GM12891 (cell line): ENCODE measurements at regions not wholly inside any gene's neighbourhood (a gene's known extent, or its start where the extent isn't known, plus 50 kb on each side); places are given as distances from the start of the nearest gene placed in this dataset.
"Not testable (repeated sequence)": the region's sequence is repeated elsewhere in the genome, so short reads cannot be mapped to it uniquely, and the experiment has no call there.

ENCODE experiments used
- DNase-seq: peaks from one replicate; pipeline ENCODE4 v3.0.0; 2011; ENCODE audit warnings: low spot score; ENCODE audit not compliant: insufficient read length
- FAIRE-seq: peaks from 2 replicates; lab custom pipeline; 2011; peaks lifted over from hg19 to GRCh38; lab: Jason Lieb, UNC
- PAX5 ChIP-seq: IDR thresholded peaks from 2 replicates; pipeline ENCODE4 v1.6.1; 2011; ENCODE audit warnings: low read length, moderate library complexity, mild to moderate bottlenecking; ENCODE audit not compliant: insufficient read depth, severe bottlenecking
- POLR2A ChIP-seq: IDR thresholded peaks from 2 replicates; pipeline ENCODE4 v1.6.1; 2011; ENCODE audit warnings: low read depth, low read length, control low read depth
- POLR2AphosphoS5 ChIP-seq: IDR thresholded peaks from 2 replicates; pipeline ENCODE4 v1.6.1; 2011; ENCODE audit warnings: low read depth, low read length, control low read depth
- POU2F2 ChIP-seq: IDR thresholded peaks from 2 replicates; pipeline ENCODE4 v1.6.1; 2011; ENCODE audit warnings: low read depth, mild to moderate bottlenecking, control low read depth, low read length, moderate library complexity
- SPI1 ChIP-seq: IDR thresholded peaks from 2 replicates; pipeline ENCODE4 v1.6.1; 2011; ENCODE audit warnings: low read depth, low read length, control low read depth
- TAF1 ChIP-seq: IDR thresholded peaks from 2 replicates; pipeline ENCODE4 v1.6.1; 2011; ENCODE audit warnings: low read depth, low read length, control low read depth

DNA sequence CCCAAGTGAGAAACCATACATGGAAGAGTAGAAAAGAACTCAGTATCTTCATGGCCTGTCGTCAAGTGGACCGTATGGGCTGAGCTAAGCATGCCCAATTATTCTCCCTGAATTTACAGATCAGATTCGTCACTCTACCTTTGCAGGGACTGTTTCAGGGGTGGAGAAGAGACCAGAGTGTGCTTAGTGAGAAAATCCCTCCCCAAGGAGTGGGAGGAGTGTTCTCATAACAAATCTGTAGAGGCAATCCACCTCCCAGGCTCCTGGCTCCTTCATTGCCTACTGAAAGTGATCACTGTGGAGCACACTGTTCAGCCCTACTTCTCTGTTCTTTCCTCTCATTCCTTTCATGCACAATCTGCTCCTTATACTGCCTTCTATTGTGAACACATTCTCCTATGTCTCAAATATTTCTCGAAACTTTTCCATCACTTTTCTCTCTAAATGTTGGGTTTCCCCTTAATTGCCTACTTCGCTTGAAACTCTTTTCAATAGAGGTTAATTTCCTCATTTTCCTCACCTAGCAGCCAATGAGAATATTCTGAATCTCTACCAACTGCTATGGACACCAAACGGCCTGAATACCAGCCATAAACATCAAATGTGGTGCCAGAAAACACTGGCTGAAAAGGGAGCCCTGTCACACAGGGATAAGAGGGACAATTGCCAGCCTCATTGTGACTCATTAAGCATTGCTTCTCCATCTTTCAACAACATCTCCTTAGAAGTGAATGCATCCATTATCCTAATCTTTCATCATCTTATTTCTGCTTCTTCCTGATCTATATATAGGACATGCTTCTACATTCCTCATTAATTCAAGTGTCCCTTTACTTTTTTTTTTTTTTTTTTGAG, 398.3 kb downstream of the UTRN start:
- no peak for DNase-seq
- TF ChIP-seq POU2F2 = no peak
- no peak for TF ChIP-seq TAF1
- TF ChIP-seq POLR2A = no peak
- no peak for TF ChIP-seq PAX5
- no peak for TF ChIP-seq POLR2AphosphoS5
- TF ChIP-seq SPI1 = no peak
- FAIRE-seq = no peak

DNA sequence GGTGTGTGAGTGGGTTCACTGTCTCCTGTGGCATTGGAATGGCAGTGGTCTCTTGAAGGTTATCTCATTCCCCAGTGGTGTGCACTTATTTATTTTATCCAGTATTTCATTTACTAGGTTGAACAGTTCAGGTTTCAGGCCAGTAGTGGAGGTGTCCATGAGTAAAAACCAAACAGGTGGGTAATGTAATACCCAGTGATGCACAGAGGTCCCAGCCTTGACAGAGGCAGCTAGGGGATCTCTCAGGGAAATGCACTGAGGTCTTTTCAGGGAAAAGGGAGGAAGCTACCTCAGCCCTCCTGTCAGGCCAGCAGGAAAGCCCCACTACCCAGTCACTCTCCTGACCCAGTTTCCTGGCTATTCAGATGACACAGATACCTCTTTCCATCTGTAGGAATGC, 403.6 kb downstream of the UTRN start:
- FAIRE-seq (no peak), DNase-seq (no peak)
- TF ChIP-seq TAF1 (no peak), SPI1 (no peak), PAX5 (no peak), POU2F2 (no peak), POLR2A (no peak), POLR2AphosphoS5 (no peak)

- no peak for DNase-seq
- TF ChIP-seq POU2F2 (no peak), SPI1 (no peak), POLR2AphosphoS5 (no peak), TAF1 (no peak), POLR2A (no peak), PAX5 (no peak)
- no peak for FAIRE-seq
These were observed 404.4 kb downstream of the UTRN start for GRCh38 chr6:144689503-144690040.

DNA sequence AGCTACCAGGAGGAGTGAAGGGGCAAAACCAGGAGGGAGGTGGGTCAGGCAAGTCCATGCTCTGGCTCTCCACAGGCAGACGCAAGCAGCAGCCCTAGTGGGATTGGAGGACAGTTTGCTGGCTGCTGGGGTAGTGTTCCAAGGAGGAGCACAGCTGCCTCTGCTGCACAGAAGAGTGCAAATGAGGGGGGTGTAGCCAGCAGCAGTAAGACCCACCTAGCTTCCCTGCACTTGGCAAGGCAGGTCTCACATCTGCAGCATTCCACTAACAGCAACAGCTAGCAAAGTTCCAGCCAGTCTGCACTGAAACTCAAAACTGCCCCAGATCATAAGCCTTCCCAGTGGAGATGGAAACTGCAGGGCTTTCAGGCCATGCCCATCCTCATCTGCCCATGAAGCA, 405.0 kb downstream of the UTRN start:
- no peak for DNase-seq
- no peak for FAIRE-seq
- TF ChIP-seq POLR2AphosphoS5 (no peak), TAF1 (no peak), POLR2A (no peak), POU2F2 (no peak), SPI1 (no peak), PAX5 (no peak)

GRCh38 chr6:144690666-144691065, 405.5 kb downstream of the UTRN start:
- FAIRE-seq (no peak), DNase-seq (no peak)
- no peak for TF ChIP-seq POLR2AphosphoS5
- TF ChIP-seq SPI1 = no peak
- TF ChIP-seq TAF1 = no peak
- TF ChIP-seq POLR2A = no peak
- TF ChIP-seq PAX5 = no peak
- TF ChIP-seq POU2F2 = no peak

DNA sequence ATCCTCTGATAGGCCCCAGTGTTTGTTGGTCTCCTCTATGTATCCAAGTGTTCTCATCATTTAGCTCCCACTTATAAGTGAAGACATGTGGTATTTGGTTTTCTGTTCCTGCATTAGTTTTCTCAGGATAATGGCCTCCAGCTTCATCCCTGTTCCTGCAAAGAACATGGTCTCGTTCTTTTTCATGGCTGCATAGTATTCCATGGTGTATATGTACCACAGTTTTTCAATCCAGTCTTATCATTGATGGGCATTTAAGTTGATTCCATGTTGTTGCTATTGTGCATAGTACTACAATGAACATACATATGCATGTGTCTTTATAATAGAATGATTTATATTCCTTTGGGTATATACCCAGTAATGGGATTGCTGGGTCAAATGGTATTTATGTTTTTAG, 406.9 kb downstream of the UTRN start:
- not testable (repeated sequence) for FAIRE-seq, DNase-seq

DNA sequence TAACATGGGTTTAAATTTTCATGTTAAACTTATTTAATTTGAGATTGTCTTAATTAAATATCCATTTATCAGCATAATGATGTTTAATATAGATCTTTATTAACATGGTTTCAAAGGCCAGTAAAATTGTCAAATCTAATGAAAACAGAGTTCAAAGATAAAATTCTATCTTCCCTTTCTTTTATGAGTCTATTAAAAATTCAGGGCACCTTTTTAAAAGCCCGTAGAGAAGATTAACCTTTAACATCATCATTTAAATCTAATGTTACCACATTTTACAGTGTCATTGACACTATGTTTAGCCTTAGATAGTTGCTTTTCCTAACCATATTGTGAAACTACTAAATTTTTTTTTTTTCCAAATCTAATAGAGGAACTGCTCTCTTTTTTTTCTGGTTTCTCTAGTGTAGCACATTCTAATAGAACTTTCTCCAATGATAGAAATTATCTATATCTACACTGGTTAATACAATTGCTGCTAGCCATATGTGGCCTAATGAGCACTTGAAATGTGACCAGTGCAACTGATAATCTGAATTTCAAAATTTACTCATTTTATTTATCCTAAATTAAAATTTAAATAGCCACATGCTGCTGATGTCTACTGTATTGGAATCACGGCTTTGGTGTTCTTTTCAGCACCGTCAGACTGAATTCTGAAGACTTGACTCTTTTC, 410.9 kb downstream of the UTRN start:
- no peak for TF ChIP-seq TAF1
- TF ChIP-seq SPI1 = no peak
- no peak for TF ChIP-seq POU2F2
- no peak for TF ChIP-seq POLR2A
- TF ChIP-seq PAX5 = no peak
- no peak for TF ChIP-seq POLR2AphosphoS5
- FAIRE-seq (no peak), DNase-seq (no peak)

DNA sequence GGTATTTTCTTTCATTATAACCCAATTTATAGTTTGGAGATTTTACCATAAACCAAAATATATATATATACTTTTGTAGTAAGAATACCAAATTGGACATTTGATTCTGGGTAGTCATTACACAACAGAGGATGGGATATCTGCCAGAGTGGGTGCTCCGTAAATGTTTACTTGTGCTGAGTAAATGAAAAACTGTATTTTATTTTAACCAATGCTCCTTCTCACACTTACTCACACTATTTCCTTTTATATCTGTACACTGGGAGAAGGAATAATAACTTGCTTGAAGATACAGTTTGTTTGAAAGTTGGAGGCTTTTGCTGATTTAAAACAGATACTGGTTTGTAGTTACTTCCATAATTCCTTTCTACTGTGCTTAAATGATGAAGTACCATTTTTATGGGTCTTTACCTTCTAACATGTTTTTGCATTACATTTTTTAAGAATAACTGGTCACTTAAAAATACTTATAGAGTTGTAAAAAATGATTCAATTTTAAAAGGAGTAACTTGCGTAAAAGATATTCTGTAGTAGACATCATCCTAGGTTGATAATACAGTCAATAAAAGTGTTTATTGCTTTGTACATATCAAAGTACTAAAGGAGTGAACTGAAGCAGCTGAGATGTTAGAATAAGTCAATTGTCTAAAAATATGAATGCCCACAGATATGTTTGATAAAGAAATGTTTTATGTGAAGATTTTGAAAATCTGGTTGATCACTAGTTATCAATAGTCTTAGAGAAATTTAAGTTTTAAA, 411.7 kb downstream of the UTRN start:
- TF ChIP-seq SPI1 (no peak), POLR2AphosphoS5 (no peak)
- FAIRE-seq (no peak), DNase-seq (no peak)

GRCh38 chr6:144697369-144697760, 412.2 kb downstream of the UTRN start:
- no peak for TF ChIP-seq POLR2A
- no peak for DNase-seq
- no peak for FAIRE-seq

GRCh38 chr6:144697801-144698200, 412.7 kb downstream of the UTRN start:
- TF ChIP-seq SPI1 (no peak), TAF1 (no peak), POU2F2 (no peak), POLR2A (no peak), PAX5 (no peak), POLR2AphosphoS5 (no peak)
- DNase-seq = no peak
- no peak for FAIRE-seq
